ENCODE measurements at regions not wholly inside any gene's neighbourhood (a gene's known extent, or its start where the extent isn't known, plus 50 kb on each side); places are given as distances from the start of the nearest gene placed in this dataset.

- TF ChIP-seq CTCF (IDR thresholded peaks at IDR 0.05) (no peak), REST (IDR thresholded peaks at IDR 0.05) (no peak), CEBPB (IDR thresholded peaks at IDR 0.05) (no peak), JUN (IDR thresholded peaks at IDR 0.05) (no peak), RAD21 (conservative IDR thresholded peaks at IDR 0.05 in 1 of 2, IDR thresholded peaks at IDR 0.05 in 1 of 2) (no peak), MAFK (IDR thresholded peaks at IDR 0.05; ENCODE audit: partially characterized antibody) (no peak), ESRRA (IDR thresholded peaks at IDR 0.05; ENCODE audit: borderline replicate concordance, low read length) (no peak), MAZ (IDR thresholded peaks at IDR 0.05; ENCODE audit: borderline replicate concordance, low read depth, low read length) (no peak), ZNF302 (CRISPR knock-in tag; IDR thresholded peaks at IDR 0.05) (no peak), HOXB13 (CRISPR knock-in tag; IDR thresholded peaks at IDR 0.05; ENCODE audit: low read depth) (no peak), CHD2 (IDR thresholded peaks at IDR 0.05; ENCODE audit: low read length, partially characterized antibody) (no peak), USF2 (IDR thresholded peaks at IDR 0.05) (no peak), POLR2A (IDR thresholded peaks at IDR 0.05; ENCODE audit: low read length) (no peak)
Measured at GRCh38 chr19:31074199-31075125, 274.8 kb downstream of the TSHZ3 start.
